GM12865 (cell line): ENCODE measurements at regions not wholly inside any gene's neighbourhood (a gene's known extent, or its start where the extent isn't known, plus 50 kb on each side); places are given as distances from the start of the nearest gene placed in this dataset.

Experiments
- DNase-seq: peaks from one replicate; pipeline ENCODE4 v3.0.0; 2010; ENCODE audit warnings: low read depth
- H3K4me3 ChIP-seq: 2 replicates; pipeline ENCODE4 v1.5.1; 2011; ENCODE audit warnings: mild to moderate bottlenecking, low read depth, low read length, control low read depth
- TF ChIP-seq, protein P1 (sequence below): IDR thresholded peaks from 2 replicates; pipeline ENCODE4 v1.5.1; 2011; ENCODE audit warnings: low read length, control low read depth, low read depth, inconsistent platforms; ENCODE audit not compliant: insufficient read depth; ENCODE audit errors: missing control alignments

DNA sequence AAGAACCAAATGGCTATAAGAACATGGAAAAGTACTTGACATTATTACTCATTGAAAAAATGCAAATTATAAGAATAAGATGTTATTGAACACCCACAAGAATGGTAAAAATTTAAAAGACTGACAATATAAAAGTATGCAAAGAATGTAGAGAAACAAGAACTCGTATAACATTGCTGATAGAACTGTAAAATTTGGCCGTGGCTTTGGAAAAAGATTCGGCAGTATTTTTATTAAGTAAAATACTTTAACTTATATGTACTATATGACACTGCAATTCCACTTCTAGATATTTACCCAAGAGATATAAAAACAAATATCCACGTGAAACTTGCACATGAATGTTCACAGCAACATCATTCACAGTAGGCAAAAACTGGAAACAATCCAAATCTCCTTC is 239.2 kb downstream of the TPBG start:
- TF ChIP-seq, protein P1, sequence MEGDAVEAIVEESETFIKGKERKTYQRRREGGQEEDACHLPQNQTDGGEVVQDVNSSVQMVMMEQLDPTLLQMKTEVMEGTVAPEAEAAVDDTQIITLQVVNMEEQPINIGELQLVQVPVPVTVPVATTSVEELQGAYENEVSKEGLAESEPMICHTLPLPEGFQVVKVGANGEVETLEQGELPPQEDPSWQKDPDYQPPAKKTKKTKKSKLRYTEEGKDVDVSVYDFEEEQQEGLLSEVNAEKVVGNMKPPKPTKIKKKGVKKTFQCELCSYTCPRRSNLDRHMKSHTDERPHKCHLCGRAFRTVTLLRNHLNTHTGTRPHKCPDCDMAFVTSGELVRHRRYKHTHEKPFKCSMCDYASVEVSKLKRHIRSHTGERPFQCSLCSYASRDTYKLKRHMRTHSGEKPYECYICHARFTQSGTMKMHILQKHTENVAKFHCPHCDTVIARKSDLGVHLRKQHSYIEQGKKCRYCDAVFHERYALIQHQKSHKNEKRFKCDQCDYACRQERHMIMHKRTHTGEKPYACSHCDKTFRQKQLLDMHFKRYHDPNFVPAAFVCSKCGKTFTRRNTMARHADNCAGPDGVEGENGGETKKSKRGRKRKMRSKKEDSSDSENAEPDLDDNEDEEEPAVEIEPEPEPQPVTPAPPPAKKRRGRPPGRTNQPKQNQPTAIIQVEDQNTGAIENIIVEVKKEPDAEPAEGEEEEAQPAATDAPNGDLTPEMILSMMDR: no peak
- H3K4me3 ChIP-seq: no peak overlapping the region
- DNase-seq: no peak

DNA sequence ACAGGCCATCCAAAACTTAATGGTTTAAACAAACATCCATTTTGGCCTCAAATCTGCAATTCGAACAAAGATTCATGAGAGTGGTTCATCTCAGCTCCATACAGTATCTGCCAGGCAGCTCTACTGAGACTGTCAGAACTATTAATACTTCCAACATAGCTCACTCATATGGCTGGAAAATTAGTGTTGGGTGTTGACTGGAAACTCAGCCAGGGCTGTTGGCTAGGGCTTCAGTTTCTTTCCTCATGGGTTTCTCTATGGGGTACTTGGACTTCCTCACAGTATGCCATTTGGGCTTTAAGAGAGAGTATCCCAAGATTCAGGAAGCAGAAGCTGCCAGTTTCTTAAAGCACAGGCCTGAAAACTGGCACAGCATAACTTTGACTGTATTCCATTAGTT is 240.3 kb downstream of the TPBG start:
- no peak overlapping the region for H3K4me3 ChIP-seq
- TF ChIP-seq, protein P1: no peak
- DNase-seq: no peak

DNA sequence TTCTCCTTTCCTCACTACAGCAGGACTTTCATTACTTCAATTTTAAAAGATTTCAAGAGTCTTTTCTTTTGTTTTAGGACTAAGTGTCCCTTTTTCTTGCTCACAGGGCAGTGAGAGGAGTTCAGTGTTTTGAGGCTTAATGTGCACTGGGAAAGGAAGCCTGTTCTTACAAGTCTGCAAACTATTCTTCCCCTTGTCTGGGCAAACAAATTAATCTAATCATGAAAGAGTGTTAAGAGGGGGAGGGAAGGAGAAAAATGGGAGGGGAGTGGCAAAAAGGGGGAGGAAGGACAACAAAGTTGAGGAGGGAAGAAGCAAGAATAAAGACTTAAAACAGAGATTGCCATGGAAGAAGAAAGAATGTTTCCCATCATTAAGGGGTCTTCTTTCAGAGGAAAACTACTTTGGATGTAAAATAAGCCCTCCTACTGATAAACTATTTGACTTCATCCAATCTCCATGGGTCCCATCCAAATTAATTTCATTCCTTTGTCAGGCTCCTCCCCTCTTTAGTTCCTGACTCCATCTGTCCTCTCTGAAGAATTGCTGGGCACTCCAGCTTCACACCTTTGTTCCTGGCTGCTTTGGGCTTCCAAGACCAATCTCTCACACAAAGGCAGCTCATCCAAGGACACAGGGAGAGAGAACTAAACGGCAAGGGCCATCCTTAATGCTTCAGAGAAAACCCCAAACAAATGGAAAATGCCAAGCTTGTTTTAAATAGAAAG is 244.5 kb downstream of the TPBG start:
- H3K4me3 ChIP-seq: no peak overlapping the region
- no peak for DNase-seq
- TF ChIP-seq, protein P1: no peak

DNA sequence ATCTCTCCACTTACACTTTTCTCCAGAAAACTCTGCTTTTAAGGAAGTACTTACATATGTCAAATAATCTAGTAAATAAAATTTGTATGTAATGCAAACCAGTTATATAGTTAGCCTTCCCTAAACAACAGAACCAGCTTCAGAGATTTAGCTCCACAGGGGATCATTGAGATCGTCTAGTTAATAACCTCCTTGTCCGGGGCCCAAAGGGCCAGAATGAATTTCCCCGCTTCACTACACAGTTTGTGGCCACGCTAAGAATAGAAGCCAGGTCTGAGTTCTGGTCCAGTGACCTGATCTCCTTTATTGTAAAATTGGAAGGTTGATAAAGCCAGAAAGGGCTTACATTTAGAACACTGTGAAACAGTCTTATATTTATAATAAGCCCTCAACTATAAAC is 245.2 kb downstream of the TPBG start:
- TF ChIP-seq, protein P1: no peak
- no peak overlapping the region for H3K4me3 ChIP-seq
- DNase-seq: no peak

DNA sequence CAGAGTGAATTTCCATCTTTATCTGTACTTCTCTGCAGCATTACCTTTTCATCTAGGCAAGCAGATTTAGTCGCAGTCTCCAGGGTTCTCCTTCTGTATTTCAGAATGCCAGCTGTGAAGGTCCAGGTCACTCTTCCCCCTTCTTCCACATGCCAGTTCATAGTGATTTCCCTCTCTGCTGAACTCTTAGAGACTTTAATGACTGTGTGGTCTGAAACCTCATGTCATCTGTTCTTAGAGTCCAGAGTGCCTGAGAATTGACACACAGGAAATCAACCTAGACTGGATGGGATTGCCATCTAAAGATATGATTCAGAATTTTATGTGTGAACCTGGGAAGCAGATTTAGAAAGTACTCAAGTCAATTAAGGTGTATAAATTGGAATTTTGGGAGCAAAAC is 248.1 kb downstream of the TPBG start:
- TF ChIP-seq, protein P1: no peak
- no peak for DNase-seq

DNA sequence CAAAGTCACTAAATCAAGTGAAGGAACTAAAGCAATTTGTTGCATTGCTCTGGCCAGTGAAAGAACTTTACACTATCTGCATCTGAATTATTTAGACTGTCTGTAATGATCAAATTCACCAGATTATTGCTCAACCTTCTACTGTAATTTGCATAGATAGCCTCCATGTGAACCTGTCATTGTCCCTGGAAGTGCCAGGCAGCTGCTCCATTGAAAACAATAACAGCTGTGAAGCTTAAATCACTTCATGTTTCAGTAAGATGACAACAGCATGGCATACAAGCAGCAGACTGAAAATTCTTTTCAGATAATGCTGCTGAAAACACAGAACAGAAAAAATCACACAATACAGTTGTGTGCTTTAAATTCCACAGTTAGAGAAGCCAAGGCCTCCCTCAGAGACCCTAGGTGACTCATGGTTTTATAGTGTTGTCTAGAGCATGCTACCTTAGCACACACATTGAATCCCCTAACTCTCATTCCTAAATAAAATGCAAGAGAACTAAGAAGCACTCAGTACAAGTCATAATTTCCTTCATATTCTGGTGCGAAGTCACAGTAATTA is 248.9 kb downstream of the TPBG start:
- no peak for DNase-seq
- no peak overlapping the region for H3K4me3 ChIP-seq
- TF ChIP-seq, protein P1: no peak

More for the DNA sequence above, 248.1 kb downstream of the TPBG start:
- no peak overlapping the region for H3K4me3 ChIP-seq

DNA sequence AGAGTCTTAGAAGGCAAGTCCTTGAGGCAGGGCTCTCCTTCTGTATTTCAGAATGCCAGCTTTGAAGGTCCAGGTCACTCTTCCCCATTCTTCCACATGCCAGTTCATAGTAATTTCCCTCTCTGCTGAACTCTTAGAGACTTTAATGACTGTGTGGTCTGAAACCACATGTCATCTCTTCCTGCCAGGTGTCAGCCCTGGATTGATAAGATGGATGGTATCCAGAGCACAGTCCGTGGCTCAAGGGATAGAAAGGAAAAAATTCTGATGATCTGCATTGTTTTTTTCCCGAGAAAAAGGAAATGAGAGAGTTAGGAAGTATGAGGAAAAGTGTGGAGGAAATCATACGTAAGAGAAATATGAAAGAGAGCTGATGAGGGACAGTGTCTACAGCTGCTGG is 250.9 kb downstream of the TPBG start:
- TF ChIP-seq, protein P1: no peak
- DNase-seq: no peak
- H3K4me3 ChIP-seq: no peak overlapping the region
